H1 (cell line): ENCODE measurements at regions not wholly inside any gene's neighbourhood (a gene's known extent, or its start where the extent isn't known, plus 50 kb on each side); places are given as distances from the start of the nearest gene placed in this dataset.

Experiments
- JUN ChIP-seq: IDR thresholded peaks from 2 replicates; pipeline ENCODE4 v1.6.1; 2011; ENCODE audit warnings: low read depth, mild to moderate bottlenecking, improper control_type of control experiment, low read length
- MAFK ChIP-seq: IDR thresholded peaks from 2 replicates; pipeline ENCODE4 v1.6.1; 2012; ENCODE audit warnings: low read depth, mild to moderate bottlenecking, improper control_type of control experiment, low read length
- MAX ChIP-seq: IDR thresholded peaks from 2 replicates; pipeline ENCODE4 v1.6.1; 2012; ENCODE audit warnings: inconsistent platforms
- POLR2A ChIP-seq, 2 experiments: IDR thresholded peaks; 1 replicate in 1 of 2; 2 replicates in 1 of 2; pipeline ENCODE4 v1.6.1; 2011; ENCODE audit warnings: low read depth in 2 of 2, low read length in 2 of 2, mild to moderate bottlenecking in 2 of 2; ENCODE audit errors: control extremely low read depth in 1 of 2
- RAD21 ChIP-seq, 2 experiments: IDR thresholded peaks in 1 of 2; conservative IDR thresholded peaks in 1 of 2; 2 replicates each; pipeline ENCODE4 v1.6.1; 2011; ENCODE audit warnings: low read depth in 2 of 2, low read length in 2 of 2, improper control_type of control experiment in 1 of 2, inconsistent platforms in 1 of 2, mild to moderate bottlenecking in 1 of 2, moderate library complexity in 1 of 2
- SIX5 ChIP-seq: IDR thresholded peaks from 2 replicates; pipeline ENCODE4 v1.6.1; 2011; ENCODE audit warnings: mild to moderate bottlenecking, low read depth, low read length
- TBP ChIP-seq: IDR thresholded peaks from 2 replicates; pipeline ENCODE4 v1.6.1; 2011; ENCODE audit warnings: low read depth, low read length, improper control_type of control experiment
- TEAD4 ChIP-seq: IDR thresholded peaks from 2 replicates; pipeline ENCODE4 v1.6.1; 2012; ENCODE audit warnings: low read depth, low read length, inconsistent platforms, mixed read lengths
- ZNF274 ChIP-seq: IDR thresholded peaks from 2 replicates; pipeline ENCODE4 v1.7.0; 2012; ENCODE audit warnings: low read length, borderline replicate concordance; ENCODE audit errors: extremely low read depth
- TF ChIP-seq, protein P1 (sequence below), 3 experiments: IDR thresholded peaks; 1 replicate in 2 of 3; 2 replicates in 1 of 3; pipeline versions ENCODE4 v1.5.1 to v1.6.1; 2011; ENCODE audit warnings: low read length in 3 of 3, mild to moderate bottlenecking in 3 of 3, inconsistent platforms in 2 of 3, low read depth in 1 of 3, moderate library complexity in 1 of 3; ENCODE audit not compliant: insufficient read depth in 1 of 3; ENCODE audit errors: control extremely low read depth in 1 of 3

DNA sequence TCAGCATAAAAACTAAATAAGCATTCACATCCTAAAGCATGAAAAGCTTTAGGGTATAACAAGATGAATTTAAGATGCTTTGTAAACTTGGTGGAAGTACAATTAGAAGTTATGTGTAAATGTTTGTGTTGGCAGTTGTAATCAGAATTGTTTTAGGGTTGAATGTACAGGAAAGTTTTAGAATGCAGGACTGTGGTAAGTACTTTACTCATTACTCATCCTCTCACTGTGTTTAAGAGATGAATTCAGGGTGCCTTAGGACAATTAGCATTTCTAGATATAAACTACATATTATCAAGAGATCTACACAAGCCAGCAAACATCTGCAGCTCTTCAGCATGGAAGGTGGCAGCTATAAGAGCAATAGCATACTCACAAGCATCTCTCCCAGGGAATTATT lies 77.5 kb upstream of the ELOVL6 start:
- TF ChIP-seq, protein P1, sequence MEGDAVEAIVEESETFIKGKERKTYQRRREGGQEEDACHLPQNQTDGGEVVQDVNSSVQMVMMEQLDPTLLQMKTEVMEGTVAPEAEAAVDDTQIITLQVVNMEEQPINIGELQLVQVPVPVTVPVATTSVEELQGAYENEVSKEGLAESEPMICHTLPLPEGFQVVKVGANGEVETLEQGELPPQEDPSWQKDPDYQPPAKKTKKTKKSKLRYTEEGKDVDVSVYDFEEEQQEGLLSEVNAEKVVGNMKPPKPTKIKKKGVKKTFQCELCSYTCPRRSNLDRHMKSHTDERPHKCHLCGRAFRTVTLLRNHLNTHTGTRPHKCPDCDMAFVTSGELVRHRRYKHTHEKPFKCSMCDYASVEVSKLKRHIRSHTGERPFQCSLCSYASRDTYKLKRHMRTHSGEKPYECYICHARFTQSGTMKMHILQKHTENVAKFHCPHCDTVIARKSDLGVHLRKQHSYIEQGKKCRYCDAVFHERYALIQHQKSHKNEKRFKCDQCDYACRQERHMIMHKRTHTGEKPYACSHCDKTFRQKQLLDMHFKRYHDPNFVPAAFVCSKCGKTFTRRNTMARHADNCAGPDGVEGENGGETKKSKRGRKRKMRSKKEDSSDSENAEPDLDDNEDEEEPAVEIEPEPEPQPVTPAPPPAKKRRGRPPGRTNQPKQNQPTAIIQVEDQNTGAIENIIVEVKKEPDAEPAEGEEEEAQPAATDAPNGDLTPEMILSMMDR (IDR thresholded peaks at IDR 0.05; ENCODE audit: control extremely low read depth in 1 of 3, insufficient read depth in 1 of 3, low read depth in 1 of 3, low read length in 3 of 3): no peak
- TF ChIP-seq RAD21 (IDR thresholded peaks at IDR 0.05 in 1 of 2, conservative IDR thresholded peaks at IDR 0.05 in 1 of 2; ENCODE audit: low read depth in 2 of 2, low read length in 2 of 2) (no peak), MAFK (no peak), POLR2A (IDR thresholded peaks at IDR 0.05; ENCODE audit: control extremely low read depth in 1 of 2, low read depth in 2 of 2, low read length in 2 of 2) (no peak), TBP (no peak), ZNF274 (no peak), JUN (no peak), MAX (no peak), TEAD4 (no peak), SIX5 (no peak)
